Right lobe of liver (tissue), 4 donors: ENCODE measurements at regions not wholly inside any gene's neighbourhood (a gene's known extent, or its start where the extent isn't known, plus 50 kb on each side); places are given as distances from the start of the nearest gene placed in this dataset.

Experiments used
- CTCF ChIP-seq, 4 donors: fragments of 200-600 bp in 3 of 4; fragments of 450-650 bp in 1 of 4; IDR thresholded peaks; one replicate each; pipeline versions ENCODE4 v1.5.1 to v1.8.0; 2016 to 2022; ENCODE audit warnings: antibody characterized with exemption in 4 of 4, mild to moderate bottlenecking in 2 of 4
- POLR2A ChIP-seq: fragments of 450-650 bp; IDR thresholded peaks from one replicate; pipeline ENCODE4 v1.6.1; 2017; ENCODE audit warnings: antibody characterized with exemption, mild to moderate bottlenecking
- donor health status: DM: no; HTN: no; CAD: no.
- donor health status: DM: no; HTN: no; CAD: no.
- donor health status: DM: no; HTN: yes; CAD: no.

DNA sequence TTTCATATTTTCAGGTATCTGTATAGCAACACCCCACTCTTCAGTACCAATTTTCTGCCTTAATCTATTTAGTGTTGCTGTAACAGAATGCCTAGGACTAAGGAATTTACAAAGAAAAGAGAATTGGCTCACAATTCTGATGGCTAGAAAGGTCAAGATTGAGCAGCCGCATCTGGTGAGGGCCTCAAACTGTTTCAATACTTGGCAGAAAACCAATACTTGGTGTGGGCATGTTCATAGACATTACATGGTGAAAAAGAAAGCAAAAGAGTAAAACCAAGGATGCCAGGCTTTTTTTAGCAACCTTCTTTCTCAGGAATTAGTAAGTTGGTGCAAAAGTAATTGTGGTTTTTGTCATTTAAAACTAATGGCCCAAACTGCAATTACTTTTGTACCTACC lies 1041.1 kb upstream of the CDH6 start:
- TF ChIP-seq CTCF (IDR thresholded peaks at IDR 0.05) = no peak
- no peak for TF ChIP-seq POLR2A
